ENCODE measurements at regions not wholly inside any gene's neighbourhood (a gene's known extent, or its start where the extent isn't known, plus 50 kb on each side); places are given as distances from the start of the nearest gene placed in this dataset.

DNA sequence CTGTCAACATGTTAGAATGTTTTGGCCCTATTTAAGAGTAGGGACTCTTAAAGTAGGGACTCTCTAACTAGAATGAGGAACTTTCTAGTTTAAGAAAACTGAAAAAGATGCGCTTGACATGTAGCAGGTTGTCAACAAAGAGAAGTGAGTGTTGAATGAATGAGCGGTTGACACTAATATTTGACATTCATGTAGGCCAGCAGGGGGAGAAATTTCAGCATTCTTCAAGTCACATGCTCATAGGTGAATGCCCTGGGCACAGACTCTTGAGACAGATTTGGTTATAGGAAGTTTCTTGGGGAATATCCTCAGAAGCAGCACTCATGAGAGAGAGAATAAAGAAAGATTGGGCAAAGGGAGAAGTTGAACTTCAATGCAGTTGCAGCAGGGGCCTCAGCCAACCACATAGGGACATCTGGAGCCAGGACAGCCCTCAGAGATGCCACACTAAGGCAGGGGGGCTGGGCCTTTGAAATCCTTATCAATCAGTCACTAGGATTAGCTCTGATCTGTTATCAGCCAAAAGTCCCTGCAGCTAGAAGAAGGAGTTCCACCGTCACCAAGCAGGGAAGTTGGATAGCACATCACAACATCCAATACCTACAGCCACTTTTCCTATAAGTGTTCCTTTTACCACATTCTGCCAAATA lies 145.1 kb upstream of the FKBP1C start:
- no peak for TF ChIP-seq POLR2A (IDR thresholded peaks at IDR 0.05)
- TF ChIP-seq CTCF (IDR thresholded peaks at IDR 0.05 in 4 of 5, conservative IDR thresholded peaks at IDR 0.05 in 1 of 5): no peak
